OCI-LY3 (cell line): ENCODE measurements at regions not wholly inside any gene's neighbourhood (a gene's known extent, or its start where the extent isn't known, plus 50 kb on each side); places are given as distances from the start of the nearest gene placed in this dataset.

Source experiments
- H2AFZ ChIP-seq: fragments of 200-600, 300-600 bp; shearing (Covaris generic); 2 replicates; pipeline ENCODE4 v1.6.0; 2014; ENCODE audit warnings: antibody characterized with exemption, low read depth, low read length
- H3K27ac ChIP-seq: fragments of 200-600, 300-600 bp; sonication (generic); 2 replicates; pipeline ENCODE4 v1.5.1; 2014; ENCODE audit warnings: mild to moderate bottlenecking, low read length, moderate library complexity, mixed read lengths
- H3K27me3 ChIP-seq: fragments of 200-600, 300-600 bp; sonication (generic); 2 replicates; pipeline ENCODE4 v1.6.1; 2014; ENCODE audit warnings: low read depth, low read length, mixed read lengths
- H3K36me3 ChIP-seq: fragments of 200-600, 300-600 bp; sonication (generic); replicated peaks from 2 replicates; pipeline ENCODE3; 2014; ENCODE audit warnings: low read depth, low read length, mixed read lengths
- H3K4me1 ChIP-seq: fragments of 300-600, 200-600 bp; sonication (generic); 2 replicates; pipeline ENCODE4 v1.6.1; 2014; ENCODE audit warnings: low read length, mixed read lengths
- H3K4me2 ChIP-seq: fragments of 200-600, 300-600 bp; sonication (generic); 2 replicates; pipeline ENCODE4 v1.6.1; 2014; ENCODE audit warnings: low read length, mixed read lengths
- H3K4me3 ChIP-seq: fragments of 300-600, 200-600 bp; sonication (generic); 2 replicates; pipeline ENCODE4 v1.5.1; 2014; ENCODE audit warnings: antibody characterized with exemption, mild to moderate bottlenecking, low read length, moderate library complexity
- H3K79me2 ChIP-seq: fragments of 300-600, 200-600 bp; shearing (Covaris generic); 2 replicates; pipeline ENCODE4 v1.6.1; 2014; ENCODE audit warnings: mild to moderate bottlenecking, low read length, mixed read lengths
- H3K9ac ChIP-seq: fragments of 300-600, 200-600 bp; shearing (Covaris generic); 2 replicates; pipeline ENCODE4 v1.6.0; 2014; ENCODE audit warnings: mild to moderate bottlenecking, low read length, moderate library complexity
- H3K9me3 ChIP-seq: fragments of 200-600, 300-600 bp; shearing (Covaris generic); 2 replicates; pipeline ENCODE4 v1.6.1; 2014; ENCODE audit warnings: low read length, mixed read lengths; ENCODE audit not compliant: insufficient read depth
- H4K20me1 ChIP-seq: fragments of 200-600, 300-600 bp; sonication (generic); 2 replicates; pipeline ENCODE4 v1.6.1; 2016; ENCODE audit warnings: low read length, mixed read lengths; ENCODE audit not compliant: insufficient read depth
- CTCF ChIP-seq: fragments of 200-600, 300-600 bp; sonication (generic); IDR thresholded peaks from 2 replicates; pipeline ENCODE4 v1.5.1; 2014; ENCODE audit warnings: antibody characterized with exemption, low read length, low read depth
- EZH2phosphoT487 ChIP-seq: fragments of 200-600 bp; shearing (Covaris generic); IDR thresholded peaks from 2 replicates; pipeline ENCODE4 v1.6.1; 2018; ENCODE audit warnings: antibody characterized with exemption, mixed run types, low read depth

- no peaks in the 10 kb centered on the region for H4K20me1 ChIP-seq
- no peak overlapping the region for H2AFZ ChIP-seq
- no peak overlapping the region for H3K4me2 ChIP-seq
- no peaks in the 10 kb centered on the region for H3K36me3 ChIP-seq
- no peak for TF ChIP-seq CTCF
- no peak for TF ChIP-seq EZH2phosphoT487
- H3K9ac ChIP-seq, result no peak overlapping the region
- H3K9me3 ChIP-seq, result no peaks in the 10 kb centered on the region
- no peak overlapping the region for H3K4me3 ChIP-seq
- no peaks in the 10 kb centered on the region for H3K79me2 ChIP-seq
- H3K4me1 ChIP-seq, result peaks cover 5% of the 10 kb centered on the region
- H3K27me3 ChIP-seq, result no peaks in the 10 kb centered on the region
- no peak overlapping the region for H3K27ac ChIP-seq
These were observed 437.0 kb upstream of the CNTN6 start for GRCh38 chr3:655824-656223.

- Histone ChIP-seq H3K27ac (no peak overlapping the region), H3K4me3 (no peak overlapping the region), H2AFZ (no peak overlapping the region), H4K20me1 (no peaks in the 10 kb centered on the region), H3K9ac (no peak overlapping the region), H3K4me1 (no peaks in the 10 kb centered on the region), H3K36me3 (no peaks in the 10 kb centered on the region), H3K27me3 (no peaks in the 10 kb centered on the region), H3K9me3 (no peaks in the 10 kb centered on the region), H3K79me2 (no peaks in the 10 kb centered on the region), H3K4me2 (no peak overlapping the region)
- TF ChIP-seq EZH2phosphoT487 (no peak), CTCF (no peak)
These were observed 431.5 kb upstream of the CNTN6 start for GRCh38 chr3:661356-661755.

GRCh38 chr3:674116-674515 is 418.7 kb upstream of the CNTN6 start:
- Histone ChIP-seq H3K27ac (no peak overlapping the region), H3K27me3 (no peaks in the 10 kb centered on the region), H3K4me2 (no peak overlapping the region), H3K4me1 (no peaks in the 10 kb centered on the region), H3K36me3 (no peaks in the 10 kb centered on the region), H2AFZ (no peak overlapping the region), H3K79me2 (no peaks in the 10 kb centered on the region), H3K9ac (no peak overlapping the region), H4K20me1 (no peaks in the 10 kb centered on the region), H3K4me3 (no peak overlapping the region), H3K9me3 (no peaks in the 10 kb centered on the region)
- TF ChIP-seq CTCF (no peak), EZH2phosphoT487 (no peak)

- no peak for TF ChIP-seq EZH2phosphoT487
- TF ChIP-seq CTCF, result no peak
- no peaks in the 10 kb centered on the region for H3K79me2 ChIP-seq
- H3K4me3 ChIP-seq, result no peak overlapping the region
- no peaks in the 10 kb centered on the region for H3K27me3 ChIP-seq
- H3K9ac ChIP-seq, result no peak overlapping the region
- H3K4me2 ChIP-seq, result no peak overlapping the region
- no peaks in the 10 kb centered on the region for H4K20me1 ChIP-seq
- H3K9me3 ChIP-seq, result no peaks in the 10 kb centered on the region
- H3K4me1 ChIP-seq, result no peaks in the 10 kb centered on the region
- no peak overlapping the region for H2AFZ ChIP-seq
- no peak overlapping the region for H3K27ac ChIP-seq
- no peaks in the 10 kb centered on the region for H3K36me3 ChIP-seq
These were observed 417.0 kb upstream of the CNTN6 start for GRCh38 chr3:675846-676245.
